ENCODE measurements at regions not wholly inside any gene's neighbourhood (a gene's known extent, or its start where the extent isn't known, plus 50 kb on each side); places are given as distances from the start of the nearest gene placed in this dataset.
A peak's percentile ranks its signal among the peaks of the same experiment; 100 is the strongest.

- H3K36me3 Mint-ChIP-seq (ENCODE audit: unreplicated experiment): no peaks in the 10 kb centered on the region
- H3K9me3 Mint-ChIP-seq (ENCODE audit: unreplicated experiment): no peaks in the 10 kb centered on the region
- H3K4me3 Mint-ChIP-seq (ENCODE audit: unreplicated experiment): no peak overlapping the region
- H3K4me1 Mint-ChIP-seq (ENCODE audit: unreplicated experiment): no peaks in the 10 kb centered on the region
- DNase-seq (ENCODE audit: extremely low spot score, unreplicated experiment): no peak
- no peak for TF ChIP-seq CTCF (IDR thresholded peaks at IDR 0.05)
- H3K27me3 Mint-ChIP-seq (ENCODE audit: unreplicated experiment): no peaks in the 10 kb centered on the region
- no peak overlapping the region for H3K27ac Mint-ChIP-seq (ENCODE audit: unreplicated experiment)
These were observed 133.6 kb upstream of the HMCN1 start for GRCh38 chr1:185600641-185601040.

GRCh38 chr1:185598332-185598731 lies 135.9 kb upstream of the HMCN1 start:
- no peak for DNase-seq (ENCODE audit: extremely low spot score, unreplicated experiment)
- H3K36me3 Mint-ChIP-seq (ENCODE audit: unreplicated experiment): no peaks in the 10 kb centered on the region
- no peak for TF ChIP-seq CTCF (IDR thresholded peaks at IDR 0.05)
- no peaks in the 10 kb centered on the region for H3K27me3 Mint-ChIP-seq (ENCODE audit: unreplicated experiment)
- H3K4me3 Mint-ChIP-seq (ENCODE audit: unreplicated experiment): no peak overlapping the region
- no peak overlapping the region for H3K27ac Mint-ChIP-seq (ENCODE audit: unreplicated experiment)
- peaks cover 10% of the 10 kb centered on the region for H3K4me1 Mint-ChIP-seq (ENCODE audit: unreplicated experiment)
- H3K9me3 Mint-ChIP-seq (ENCODE audit: unreplicated experiment): no peaks in the 10 kb centered on the region

GRCh38 chr1:185595835-185596667 lies 138.1 kb upstream of the HMCN1 start:
- no peak for DNase-seq (ENCODE audit: extremely low spot score, unreplicated experiment)
- H3K36me3 Mint-ChIP-seq (ENCODE audit: unreplicated experiment): no peaks in the 10 kb centered on the region
- H3K27me3 Mint-ChIP-seq (ENCODE audit: unreplicated experiment): no peaks in the 10 kb centered on the region
- peak; percentile 62 for TF ChIP-seq CTCF (IDR thresholded peaks at IDR 0.05)
- H3K4me3 Mint-ChIP-seq (ENCODE audit: unreplicated experiment): no peak overlapping the region
- H3K4me1 Mint-ChIP-seq (ENCODE audit: unreplicated experiment): peaks cover 17% of the 10 kb centered on the region
- no peak overlapping the region for H3K27ac Mint-ChIP-seq (ENCODE audit: unreplicated experiment)
- H3K9me3 Mint-ChIP-seq (ENCODE audit: unreplicated experiment): no peaks in the 10 kb centered on the region

GRCh38 chr1:185594786-185595410 lies 139.3 kb upstream of the HMCN1 start:
- no peak for DNase-seq (ENCODE audit: extremely low spot score, unreplicated experiment)
- no peak overlapping the region for H3K27ac Mint-ChIP-seq (ENCODE audit: unreplicated experiment)
- H3K4me3 Mint-ChIP-seq (ENCODE audit: unreplicated experiment): no peak overlapping the region
- peaks cover 17% of the 10 kb centered on the region for H3K4me1 Mint-ChIP-seq (ENCODE audit: unreplicated experiment)
- H3K9me3 Mint-ChIP-seq (ENCODE audit: unreplicated experiment): no peaks in the 10 kb centered on the region
- no peak for TF ChIP-seq CTCF (IDR thresholded peaks at IDR 0.05)
- H3K27me3 Mint-ChIP-seq (ENCODE audit: unreplicated experiment): no peaks in the 10 kb centered on the region
- no peaks in the 10 kb centered on the region for H3K36me3 Mint-ChIP-seq (ENCODE audit: unreplicated experiment)

- H3K4me1 Mint-ChIP-seq (ENCODE audit: unreplicated experiment): peaks cover 17% of the 10 kb centered on the region
- no peak overlapping the region for H3K27ac Mint-ChIP-seq (ENCODE audit: unreplicated experiment)
- no peak for TF ChIP-seq CTCF (IDR thresholded peaks at IDR 0.05)
- no peaks in the 10 kb centered on the region for H3K36me3 Mint-ChIP-seq (ENCODE audit: unreplicated experiment)
- no peak for DNase-seq (ENCODE audit: extremely low spot score, unreplicated experiment)
- no peak overlapping the region for H3K4me3 Mint-ChIP-seq (ENCODE audit: unreplicated experiment)
- no peaks in the 10 kb centered on the region for H3K27me3 Mint-ChIP-seq (ENCODE audit: unreplicated experiment)
- H3K9me3 Mint-ChIP-seq (ENCODE audit: unreplicated experiment): no peaks in the 10 kb centered on the region
These were observed 140.9 kb upstream of the HMCN1 start for GRCh38 chr1:185593271-185593670.

Data from osteocyte (in vitro differentiated cells).